Fibroblast of pulmonary artery (primary cell): ENCODE measurements at regions not wholly inside any gene's neighbourhood (a gene's known extent, or its start where the extent isn't known, plus 50 kb on each side); places are given as distances from the start of the nearest gene placed in this dataset.

Experiments used
- DNase-seq: peaks from one replicate; pipeline ENCODE4 v3.0.0-alpha.2; 2010; ENCODE audit warnings: low read depth
- H3K4me3 ChIP-seq: replicated peaks from 2 replicates; pipeline ENCODE4 v1.5.1; 2011; ENCODE audit warnings: low read depth, mild to moderate bottlenecking, control low read depth, low read length, moderate library complexity
- CTCF ChIP-seq: IDR thresholded peaks from 2 replicates; pipeline ENCODE4 v1.5.1; 2011; ENCODE audit warnings: mild to moderate bottlenecking, control low read depth, low read length, inconsistent platforms; ENCODE audit errors: missing control alignments

DNA sequence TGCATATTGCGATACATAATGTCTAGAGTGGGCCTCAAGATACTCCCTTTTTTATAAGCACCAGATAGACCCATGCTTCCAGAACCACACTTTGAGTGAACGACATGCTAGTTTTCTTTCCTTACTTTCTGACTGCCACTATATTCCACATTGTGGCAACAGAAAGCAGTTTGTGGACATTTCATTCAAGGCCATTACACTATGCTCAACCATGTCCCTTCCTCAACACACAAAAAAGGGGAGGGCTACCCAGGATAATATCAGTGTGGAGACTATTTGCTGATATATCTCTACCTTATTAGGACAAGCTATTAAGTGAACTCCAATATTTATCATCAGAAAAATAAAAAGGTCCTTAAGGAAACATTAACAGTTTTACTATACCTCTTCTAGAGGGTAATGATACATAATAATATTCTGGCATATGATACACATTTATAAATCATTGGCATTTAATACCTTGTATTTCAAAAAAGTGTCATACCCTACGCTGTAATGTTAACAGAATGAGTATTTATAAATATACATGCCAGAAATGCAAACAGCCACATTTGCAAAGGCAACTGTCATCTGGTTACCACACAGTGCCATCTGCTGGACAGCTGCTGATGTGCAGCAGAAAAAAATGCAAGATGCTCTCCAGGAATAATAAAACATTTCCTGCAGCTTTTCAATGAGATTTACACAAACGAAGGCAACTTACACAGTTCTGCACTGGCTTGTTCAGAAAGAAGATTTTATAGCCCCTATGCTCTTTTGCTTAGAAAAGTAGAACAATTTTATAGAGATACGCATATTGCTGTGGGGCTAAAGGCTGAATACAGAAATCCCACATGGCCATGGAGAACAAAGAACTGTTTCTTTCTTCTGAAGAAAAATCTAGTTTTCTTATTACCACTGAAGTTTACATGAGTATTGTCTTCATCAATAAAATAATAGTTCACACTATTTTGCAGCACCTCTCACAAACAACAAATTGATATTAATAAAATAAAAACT, 182.2 kb upstream of the GRIP1 start:
- DNase-seq, result peak; percentile 70
- peak; percentile 99 for TF ChIP-seq CTCF
- no peak overlapping the region for H3K4me3 ChIP-seq

DNA sequence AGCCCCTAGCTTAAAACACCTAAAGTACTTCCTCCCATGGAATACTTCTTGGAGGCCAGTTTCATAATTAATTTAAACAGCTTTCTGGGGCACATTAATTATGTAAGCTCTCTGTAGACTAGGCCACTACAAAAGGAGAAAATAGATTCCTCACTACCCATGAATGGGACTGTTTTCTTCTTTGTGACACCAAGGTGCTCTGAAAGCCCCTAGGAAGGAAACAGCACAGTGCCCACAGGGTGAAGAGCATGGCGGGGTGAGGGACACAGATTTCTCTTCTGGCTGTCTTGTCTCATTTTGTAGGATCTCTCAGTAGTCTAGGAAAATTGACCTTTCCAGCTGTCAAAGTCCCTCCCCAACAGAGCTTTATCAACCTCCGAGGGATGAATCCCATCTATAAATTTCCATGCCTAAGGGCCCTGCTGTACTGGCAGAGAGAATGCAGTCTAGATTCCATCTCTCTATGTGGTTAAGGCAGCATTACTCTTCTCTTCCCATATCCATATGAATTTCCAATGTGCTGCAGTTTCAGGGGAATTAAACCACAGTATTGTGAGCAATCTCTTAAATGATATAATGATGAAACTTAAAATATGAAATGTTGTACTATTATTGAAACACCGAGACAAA, 183.6 kb upstream of the GRIP1 start:
- no peak overlapping the region for H3K4me3 ChIP-seq
- no peak for TF ChIP-seq CTCF
- DNase-seq, result no peak

- no peak for DNase-seq
- H3K4me3 ChIP-seq, result no peak overlapping the region
- TF ChIP-seq CTCF, result no peak
Measured at GRCh38 chr12:66863276-66863675, 184.4 kb upstream of the GRIP1 start.

- TF ChIP-seq CTCF, result no peak
- no peak for DNase-seq
- no peak overlapping the region for H3K4me3 ChIP-seq
Measured at GRCh38 chr12:66877925-66878324, 199.0 kb upstream of the GRIP1 start.

DNA sequence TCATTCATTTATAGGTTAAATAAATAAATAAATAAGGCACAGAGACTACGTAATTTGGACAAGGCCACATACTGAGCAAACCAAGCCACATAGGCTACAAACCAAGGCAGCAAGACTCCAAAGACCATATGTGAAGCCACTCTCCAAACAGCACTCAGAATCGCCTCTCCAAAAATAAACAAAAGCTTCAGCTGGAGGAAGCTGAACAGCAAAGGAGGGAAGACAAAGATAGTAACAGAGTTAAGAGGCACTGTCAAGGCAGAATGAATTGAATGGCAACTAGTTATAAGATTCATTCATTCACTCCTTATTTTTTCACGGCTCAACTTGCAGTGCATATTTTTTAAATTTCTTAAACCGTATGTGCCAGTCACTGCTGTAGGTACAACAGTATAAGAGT, 200.5 kb upstream of the GRIP1 start:
- no peak for TF ChIP-seq CTCF
- DNase-seq, result no peak
- H3K4me3 ChIP-seq, result no peak overlapping the region

GRCh38 chr12:66881386-66881785, 202.5 kb upstream of the GRIP1 start:
- H3K4me3 ChIP-seq, result no peak overlapping the region
- DNase-seq, result no peak
- TF ChIP-seq CTCF, result no peak

- TF ChIP-seq CTCF, result no peak
- DNase-seq, result no peak
- no peak overlapping the region for H3K4me3 ChIP-seq
Measured at GRCh38 chr12:66884091-66884490, 205.2 kb upstream of the GRIP1 start.
